HG02763 (cell line): ENCODE measurements at regions not wholly inside any gene's neighbourhood (a gene's known extent, or its start where the extent isn't known, plus 50 kb on each side); places are given as distances from the start of the nearest gene placed in this dataset.
"Not testable (repeated sequence)": the region's sequence is repeated elsewhere in the genome, so short reads cannot be mapped to it uniquely, and the experiment has no call there.

Source experiments
- ATAC-seq: cut with Tn5 transposase; IDR thresholded peaks from one replicate; pipeline ENCODE4 v1.9.1; 2021; ENCODE audit warnings: mild to moderate bottlenecking, moderate library complexity; ENCODE audit not compliant: unreplicated experiment

DNA sequence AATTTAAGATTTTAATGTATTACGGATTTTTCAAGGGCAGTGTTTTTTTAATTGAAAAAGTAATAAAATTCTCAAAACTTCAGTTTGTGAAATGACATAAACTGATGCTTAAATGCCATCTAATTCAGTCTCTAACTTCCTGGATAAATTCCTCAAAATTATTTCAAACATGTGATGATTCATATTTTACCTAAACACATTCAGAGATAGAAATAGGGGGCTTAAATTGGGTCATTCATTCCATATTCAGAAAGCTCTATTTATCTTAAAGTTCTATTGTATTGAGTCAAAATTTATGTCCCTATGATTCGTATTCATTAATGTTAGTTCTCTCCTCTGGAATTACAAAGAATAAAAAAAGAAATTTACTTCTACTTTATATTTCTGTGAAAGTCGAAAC, 713.6 kb upstream of the CHRM3 start:
- ATAC-seq: no peak

- ATAC-seq: no peak
Measured at GRCh38 chr1:238672262-238672661, 714.1 kb upstream of the CHRM3 start.

DNA sequence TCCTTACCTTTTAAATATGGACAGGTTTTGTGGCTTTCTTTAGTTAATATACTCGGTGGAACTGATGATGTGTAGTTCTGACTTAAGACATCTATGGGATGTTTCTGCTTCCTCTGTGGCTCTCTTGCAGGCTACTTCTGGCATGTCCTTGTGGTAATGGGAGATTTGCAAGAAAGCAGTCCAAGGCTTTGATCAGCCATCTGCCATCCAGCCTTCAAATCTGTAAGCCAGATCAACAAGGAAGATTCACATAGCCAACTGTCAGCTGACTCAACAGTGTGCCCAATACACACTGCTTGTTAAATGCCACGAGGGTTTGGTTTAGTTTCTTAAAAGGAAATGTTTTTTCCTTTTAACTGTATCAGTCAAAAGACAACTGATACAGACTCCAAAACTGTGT, 722.2 kb upstream of the CHRM3 start:
- no peak for ATAC-seq

- no peak for ATAC-seq
Measured at GRCh38 chr1:238660849-238661248, 725.5 kb upstream of the CHRM3 start.

DNA sequence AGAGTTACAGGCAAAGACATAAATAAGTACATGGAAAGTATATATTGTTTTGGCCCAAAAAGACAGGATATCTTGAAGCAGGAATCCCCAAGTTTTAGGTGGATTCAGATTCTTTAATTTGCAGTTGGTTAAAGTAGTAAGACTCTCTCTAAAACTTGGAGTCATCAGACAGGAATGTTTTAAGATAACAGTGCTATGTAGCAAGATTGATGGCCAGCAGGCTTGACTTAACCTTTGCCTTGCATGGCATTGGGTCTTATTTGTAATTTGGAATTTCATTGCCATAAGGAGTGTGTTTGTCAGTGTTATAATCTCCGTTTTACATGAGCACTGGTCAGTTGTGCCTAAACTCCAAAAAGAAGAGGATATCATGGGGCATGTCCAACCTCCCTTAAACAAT, 727.6 kb upstream of the CHRM3 start:
- ATAC-seq: no peak

- ATAC-seq: no peak
Measured at GRCh38 chr1:238653693-238654321, 732.6 kb upstream of the CHRM3 start.

DNA sequence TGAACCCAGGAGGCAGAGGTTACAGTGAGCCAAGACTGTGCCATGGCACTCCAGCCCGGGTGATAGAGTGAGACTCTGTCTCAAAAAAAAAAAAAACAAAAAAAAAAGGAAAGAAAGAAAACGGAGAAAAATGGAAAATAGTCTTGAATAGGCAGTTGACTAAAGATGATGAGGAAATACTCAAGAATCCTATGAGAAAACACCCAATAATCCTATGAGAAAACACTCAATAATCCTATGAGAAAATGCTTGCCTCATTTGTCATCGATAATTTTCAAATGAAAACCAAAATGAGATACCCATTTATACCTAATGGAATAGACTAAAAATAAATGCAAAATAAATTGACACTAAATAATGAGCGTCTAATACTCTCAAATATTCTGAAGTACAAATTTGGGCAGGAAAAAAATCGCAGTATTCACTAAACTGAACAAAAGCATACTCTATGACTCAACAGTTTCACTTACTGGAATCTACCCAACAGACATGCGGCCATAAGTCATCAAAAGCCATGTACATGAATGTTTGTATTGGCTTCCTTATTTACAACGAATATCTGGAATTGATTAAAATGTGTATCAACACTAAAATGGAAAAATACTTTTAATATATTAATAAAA, 733.9 kb upstream of the CHRM3 start:
- no peak for ATAC-seq

GRCh38 chr1:238649200-238649599, 737.2 kb upstream of the CHRM3 start:
- no peak for ATAC-seq

DNA sequence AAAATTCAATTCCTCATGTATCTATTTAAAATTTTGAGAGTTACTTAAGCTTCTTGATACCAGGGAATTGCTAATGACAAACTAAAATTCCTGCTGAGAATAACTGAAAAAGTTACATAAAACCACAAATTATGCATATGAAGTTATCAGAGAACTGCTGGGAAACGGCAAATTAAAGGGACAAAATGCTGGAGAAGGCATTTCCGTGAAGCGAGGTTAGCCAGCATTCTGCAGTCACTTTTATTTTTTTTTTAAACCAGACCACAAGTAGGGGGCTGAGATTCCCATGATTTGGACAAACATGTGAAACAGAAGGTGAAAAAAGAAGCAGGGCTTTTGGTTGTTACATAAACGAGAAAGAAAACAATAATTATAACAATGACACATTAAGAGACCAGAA, 737.6 kb upstream of the CHRM3 start:
- no peak for ATAC-seq

GRCh38 chr1:238648296-238648695, 738.1 kb upstream of the CHRM3 start:
- ATAC-seq: no peak

GRCh38 chr1:238647877-238648276, 738.5 kb upstream of the CHRM3 start:
- no peak for ATAC-seq

DNA sequence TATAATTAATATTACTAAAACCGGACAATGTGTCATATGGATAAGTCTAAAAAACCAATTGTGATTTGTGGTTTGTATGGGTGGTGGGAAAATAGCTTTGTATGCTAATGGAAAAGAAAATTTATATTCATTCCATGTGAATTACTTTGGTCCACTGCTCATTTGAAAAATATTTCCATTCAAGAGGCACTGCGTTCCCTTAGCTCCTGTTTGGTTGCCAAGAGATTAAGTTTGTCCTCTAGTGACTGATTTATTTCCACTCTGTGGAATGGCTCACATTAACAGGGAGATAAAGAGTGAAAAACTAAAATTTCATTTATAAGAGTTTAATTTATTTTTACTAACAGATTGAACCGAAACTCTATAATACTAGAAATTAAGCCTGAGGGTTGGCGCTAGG, 744.1 kb upstream of the CHRM3 start:
- ATAC-seq: no peak

GRCh38 chr1:238639861-238640260, 746.5 kb upstream of the CHRM3 start:
- ATAC-seq: no peak

- ATAC-seq: no peak
Measured at GRCh38 chr1:238628110-238628509, 737.4 kb upstream of the ZP4 start.

DNA sequence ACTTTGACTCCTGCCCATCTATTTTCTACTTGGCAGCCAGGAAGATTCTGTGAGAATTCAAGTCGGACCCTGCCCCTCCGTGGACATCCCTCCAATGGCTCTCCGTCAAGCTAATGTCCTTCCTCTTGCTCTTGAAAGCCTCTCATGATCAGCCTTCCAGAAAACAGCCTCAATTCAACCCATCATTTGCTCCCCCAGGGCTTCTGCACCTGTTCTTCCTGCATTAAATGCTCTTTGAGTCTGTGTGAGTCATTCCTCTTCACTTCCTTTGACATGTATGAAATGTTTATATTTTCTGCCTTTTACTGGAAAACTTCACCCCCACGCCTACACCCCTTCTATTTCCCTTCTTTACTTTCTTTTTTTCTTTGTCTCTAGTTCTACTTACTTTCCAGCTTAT, 734.1 kb upstream of the ZP4 start:
- no peak for ATAC-seq

DNA sequence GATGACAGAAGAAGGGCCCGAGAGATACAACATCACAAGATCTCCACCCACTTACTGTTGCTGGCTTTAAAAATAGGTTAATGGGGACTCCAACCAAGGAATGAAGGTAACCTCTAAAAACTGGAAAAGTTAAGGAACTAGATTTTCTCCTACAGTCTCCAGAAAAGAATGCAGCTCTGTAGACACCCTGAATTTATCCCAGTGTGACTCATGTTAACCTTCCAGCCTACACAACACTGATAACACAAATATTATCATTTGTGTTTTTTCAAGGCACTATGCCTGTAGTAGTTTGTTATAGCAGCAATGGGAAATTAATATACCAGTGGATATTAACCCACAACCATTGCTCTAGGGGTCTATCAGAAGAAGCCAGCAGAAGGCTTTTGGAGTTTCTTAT, 730.7 kb upstream of the ZP4 start:
- ATAC-seq: no peak

GRCh38 chr1:238619652-238620051, 728.9 kb upstream of the ZP4 start:
- ATAC-seq: no peak

DNA sequence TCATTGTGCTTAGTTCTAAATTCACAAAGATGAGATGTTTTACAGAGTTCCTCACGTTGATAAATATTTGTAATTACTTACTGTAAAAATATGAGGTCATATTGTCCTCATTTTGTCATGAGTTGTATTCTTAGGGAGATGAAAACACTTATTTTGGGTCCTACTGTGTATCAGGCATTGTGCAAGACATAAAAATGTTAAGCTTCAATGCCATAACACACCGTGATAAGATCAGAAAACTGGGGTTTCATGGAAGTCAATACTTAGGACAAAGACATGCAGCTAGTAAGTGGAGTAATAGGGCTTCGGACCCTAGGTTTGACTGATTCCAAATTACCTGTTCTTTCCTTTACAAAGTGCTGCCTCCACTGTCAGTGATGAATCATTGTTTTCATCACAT, 720.7 kb upstream of the ZP4 start:
- no peak for ATAC-seq

- no peak for ATAC-seq
Measured at GRCh38 chr1:238608144-238608543, 717.4 kb upstream of the ZP4 start.

DNA sequence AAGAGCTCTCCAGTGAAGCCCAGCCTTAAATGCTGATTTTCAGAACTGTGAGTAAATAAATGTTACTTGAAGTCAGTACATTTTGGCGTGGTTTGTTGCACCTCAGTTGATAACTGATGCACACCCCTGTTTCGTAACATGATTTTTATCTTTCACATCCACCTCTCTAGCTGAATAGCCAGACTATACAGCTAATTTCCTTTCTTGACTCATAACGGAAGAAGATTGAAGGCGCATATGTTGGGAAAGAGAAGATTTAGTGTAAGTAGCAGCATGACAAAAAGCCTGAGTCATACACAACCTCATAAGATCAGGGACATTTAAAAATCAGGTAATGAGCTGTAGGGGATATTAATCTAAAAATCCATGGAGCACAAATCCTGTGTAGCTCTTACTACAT, 716.2 kb upstream of the ZP4 start:
- no peak for ATAC-seq

GRCh38 chr1:238606457-238606856, 715.7 kb upstream of the ZP4 start:
- no peak for ATAC-seq

DNA sequence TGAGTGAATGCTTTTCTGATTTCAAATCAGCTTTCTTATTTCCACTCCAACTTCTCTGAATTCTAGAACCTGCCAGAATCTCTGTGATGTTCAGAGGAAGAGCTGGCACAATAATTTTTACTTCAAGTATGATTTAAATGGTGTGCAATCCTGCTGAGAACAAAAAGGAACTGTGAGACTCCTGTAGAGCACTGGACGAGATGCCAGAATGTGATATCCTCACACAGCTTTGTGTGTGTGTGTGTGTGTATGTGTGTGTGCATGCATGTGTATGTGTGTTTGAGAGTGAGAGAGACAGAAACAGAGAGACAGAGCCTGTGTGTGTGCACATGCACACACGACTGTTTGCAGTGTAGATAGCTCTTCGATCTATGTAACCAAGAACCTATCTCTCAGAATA, 713.6 kb upstream of the ZP4 start:
- no peak for ATAC-seq

DNA sequence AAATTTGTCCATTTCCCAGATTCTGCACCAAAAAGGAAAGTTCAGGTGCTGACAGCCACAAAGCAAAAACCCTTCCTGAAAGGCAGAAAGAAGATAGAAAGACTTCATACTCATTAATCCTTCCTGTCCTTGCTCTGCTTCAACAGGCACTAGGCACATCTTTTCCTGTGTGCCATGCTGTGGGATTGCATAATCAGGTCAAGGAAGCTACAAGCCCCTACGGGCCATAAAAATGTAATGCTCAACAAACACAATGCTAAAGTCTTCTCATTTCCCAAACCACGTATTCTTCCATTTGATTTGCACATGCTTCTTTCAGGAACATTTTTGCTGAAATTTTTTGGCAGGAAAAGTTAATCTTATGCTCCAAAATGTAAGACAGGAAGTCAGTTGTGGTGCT, 710.9 kb upstream of the ZP4 start:
- ATAC-seq: not testable (repeated sequence)
